Liver (tissue), 3 donors: ENCODE measurements at regions not wholly inside any gene's neighbourhood (a gene's known extent, or its start where the extent isn't known, plus 50 kb on each side); places are given as distances from the start of the nearest gene placed in this dataset.

Experiments
- EGR1 ChIP-seq, 2 donors: IDR thresholded peaks; 2 replicates each; pipeline ENCODE4 v1.6.1; 2016 to 2018; ENCODE audit warnings: antibody characterized with exemption in 2 of 2, low read depth in 2 of 2
- FOXA1 ChIP-seq: IDR thresholded peaks from 2 replicates; pipeline ENCODE4 v1.6.1; 2016; ENCODE audit warnings: antibody characterized with exemption
- GABPA ChIP-seq, 2 donors: IDR thresholded peaks in 1 of 2; conservative IDR thresholded peaks in 1 of 2; 2 replicates each; pipeline ENCODE4 v1.6.1; 2016; ENCODE audit warnings: antibody characterized with exemption in 2 of 2, mild to moderate bottlenecking in 1 of 2, moderate library complexity in 1 of 2
- JUND ChIP-seq, 2 donors: IDR thresholded peaks; 2 replicates each; pipeline ENCODE4 v1.6.1; 2016; ENCODE audit warnings: antibody characterized with exemption in 2 of 2
- NR2F2 ChIP-seq: IDR thresholded peaks from 2 replicates; pipeline ENCODE4 v1.6.1; 2016; ENCODE audit warnings: antibody characterized with exemption
- RAD21 ChIP-seq, 2 donors: IDR thresholded peaks; 2 replicates each; pipeline ENCODE4 v1.6.1; 2016; ENCODE audit warnings: antibody characterized with exemption in 2 of 2, mild to moderate bottlenecking in 2 of 2
- SP1 ChIP-seq: IDR thresholded peaks from 2 replicates; pipeline ENCODE4 v1.6.1; 2018; ENCODE audit warnings: antibody characterized with exemption, mild to moderate bottlenecking
- TAF1 ChIP-seq: conservative IDR thresholded peaks from 2 replicates; pipeline ENCODE4 v1.6.1; 2016; ENCODE audit warnings: antibody characterized with exemption, mild to moderate bottlenecking
- YY1 ChIP-seq: IDR thresholded peaks from 2 replicates; pipeline ENCODE4 v1.6.1; 2016; ENCODE audit warnings: antibody characterized with exemption, mild to moderate bottlenecking
- TF ChIP-seq, protein P1 (sequence below): fragments of 150-350 bp; IDR thresholded peaks from 2 replicates; pipeline ENCODE4 v1.5.1; 2017; ENCODE audit warnings: improper control_type of control experiment, low read depth, low read length; ENCODE audit not compliant: missing input control
- TF ChIP-seq, protein P2 (sequence below): IDR thresholded peaks from 2 replicates; pipeline ENCODE4 v1.6.1; 2016; ENCODE audit warnings: antibody characterized with exemption
- TF ChIP-seq, protein P3 (sequence below): IDR thresholded peaks from 2 replicates; pipeline ENCODE4 v1.6.1; 2016; ENCODE audit warnings: antibody characterized with exemption, mild to moderate bottlenecking
- TF ChIP-seq, protein P4 (sequence below): IDR thresholded peaks from 2 replicates; pipeline ENCODE4 v1.6.1; 2016; ENCODE audit warnings: antibody characterized with exemption
- donor health status: healthy.
- donor health status: healthy.

DNA sequence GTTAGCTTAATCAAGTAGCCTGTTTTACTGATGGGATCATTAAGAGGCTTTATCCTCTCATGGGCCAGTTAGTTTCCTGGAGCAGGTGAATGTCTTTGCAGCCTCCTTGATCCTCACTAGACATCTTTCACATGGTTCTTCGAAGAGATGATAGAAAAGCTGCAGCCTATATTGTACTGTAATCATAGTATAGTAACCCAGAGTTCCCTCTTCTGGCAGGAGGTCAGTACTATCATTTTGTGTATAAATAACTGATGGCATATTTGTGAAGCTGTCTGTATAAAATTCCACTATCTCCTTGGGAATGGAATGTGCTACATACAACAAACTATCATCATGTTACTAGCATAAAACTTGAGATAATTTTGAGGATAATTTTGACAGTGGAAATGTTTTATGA is 123.8 kb upstream of the PRPS1L1 start:
- TF ChIP-seq, protein P1, sequence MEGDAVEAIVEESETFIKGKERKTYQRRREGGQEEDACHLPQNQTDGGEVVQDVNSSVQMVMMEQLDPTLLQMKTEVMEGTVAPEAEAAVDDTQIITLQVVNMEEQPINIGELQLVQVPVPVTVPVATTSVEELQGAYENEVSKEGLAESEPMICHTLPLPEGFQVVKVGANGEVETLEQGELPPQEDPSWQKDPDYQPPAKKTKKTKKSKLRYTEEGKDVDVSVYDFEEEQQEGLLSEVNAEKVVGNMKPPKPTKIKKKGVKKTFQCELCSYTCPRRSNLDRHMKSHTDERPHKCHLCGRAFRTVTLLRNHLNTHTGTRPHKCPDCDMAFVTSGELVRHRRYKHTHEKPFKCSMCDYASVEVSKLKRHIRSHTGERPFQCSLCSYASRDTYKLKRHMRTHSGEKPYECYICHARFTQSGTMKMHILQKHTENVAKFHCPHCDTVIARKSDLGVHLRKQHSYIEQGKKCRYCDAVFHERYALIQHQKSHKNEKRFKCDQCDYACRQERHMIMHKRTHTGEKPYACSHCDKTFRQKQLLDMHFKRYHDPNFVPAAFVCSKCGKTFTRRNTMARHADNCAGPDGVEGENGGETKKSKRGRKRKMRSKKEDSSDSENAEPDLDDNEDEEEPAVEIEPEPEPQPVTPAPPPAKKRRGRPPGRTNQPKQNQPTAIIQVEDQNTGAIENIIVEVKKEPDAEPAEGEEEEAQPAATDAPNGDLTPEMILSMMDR = no peak
- TF ChIP-seq FOXA1 (no peak), SP1 (no peak), TAF1 (no peak), YY1 (no peak), NR2F2 (no peak), GABPA (IDR thresholded peaks at IDR 0.05 in 1 of 2, conservative IDR thresholded peaks at IDR 0.05 in 1 of 2) (no peak), RAD21 (IDR thresholded peaks at IDR 0.05) (no peak), JUND (IDR thresholded peaks at IDR 0.05) (no peak), EGR1 (IDR thresholded peaks at IDR 0.05; ENCODE audit: low read depth in 2 of 2) (no peak)
- TF ChIP-seq, protein P2, sequence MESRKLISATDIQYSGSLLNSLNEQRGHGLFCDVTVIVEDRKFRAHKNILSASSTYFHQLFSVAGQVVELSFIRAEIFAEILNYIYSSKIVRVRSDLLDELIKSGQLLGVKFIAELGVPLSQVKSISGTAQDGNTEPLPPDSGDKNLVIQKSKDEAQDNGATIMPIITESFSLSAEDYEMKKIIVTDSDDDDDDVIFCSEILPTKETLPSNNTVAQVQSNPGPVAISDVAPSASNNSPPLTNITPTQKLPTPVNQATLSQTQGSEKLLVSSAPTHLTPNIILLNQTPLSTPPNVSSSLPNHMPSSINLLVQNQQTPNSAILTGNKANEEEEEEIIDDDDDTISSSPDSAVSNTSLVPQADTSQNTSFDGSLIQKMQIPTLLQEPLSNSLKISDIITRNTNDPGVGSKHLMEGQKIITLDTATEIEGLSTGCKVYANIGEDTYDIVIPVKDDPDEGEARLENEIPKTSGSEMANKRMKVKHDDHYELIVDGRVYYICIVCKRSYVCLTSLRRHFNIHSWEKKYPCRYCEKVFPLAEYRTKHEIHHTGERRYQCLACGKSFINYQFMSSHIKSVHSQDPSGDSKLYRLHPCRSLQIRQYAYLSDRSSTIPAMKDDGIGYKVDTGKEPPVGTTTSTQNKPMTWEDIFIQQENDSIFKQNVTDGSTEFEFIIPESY = no peak
- TF ChIP-seq, protein P3, sequence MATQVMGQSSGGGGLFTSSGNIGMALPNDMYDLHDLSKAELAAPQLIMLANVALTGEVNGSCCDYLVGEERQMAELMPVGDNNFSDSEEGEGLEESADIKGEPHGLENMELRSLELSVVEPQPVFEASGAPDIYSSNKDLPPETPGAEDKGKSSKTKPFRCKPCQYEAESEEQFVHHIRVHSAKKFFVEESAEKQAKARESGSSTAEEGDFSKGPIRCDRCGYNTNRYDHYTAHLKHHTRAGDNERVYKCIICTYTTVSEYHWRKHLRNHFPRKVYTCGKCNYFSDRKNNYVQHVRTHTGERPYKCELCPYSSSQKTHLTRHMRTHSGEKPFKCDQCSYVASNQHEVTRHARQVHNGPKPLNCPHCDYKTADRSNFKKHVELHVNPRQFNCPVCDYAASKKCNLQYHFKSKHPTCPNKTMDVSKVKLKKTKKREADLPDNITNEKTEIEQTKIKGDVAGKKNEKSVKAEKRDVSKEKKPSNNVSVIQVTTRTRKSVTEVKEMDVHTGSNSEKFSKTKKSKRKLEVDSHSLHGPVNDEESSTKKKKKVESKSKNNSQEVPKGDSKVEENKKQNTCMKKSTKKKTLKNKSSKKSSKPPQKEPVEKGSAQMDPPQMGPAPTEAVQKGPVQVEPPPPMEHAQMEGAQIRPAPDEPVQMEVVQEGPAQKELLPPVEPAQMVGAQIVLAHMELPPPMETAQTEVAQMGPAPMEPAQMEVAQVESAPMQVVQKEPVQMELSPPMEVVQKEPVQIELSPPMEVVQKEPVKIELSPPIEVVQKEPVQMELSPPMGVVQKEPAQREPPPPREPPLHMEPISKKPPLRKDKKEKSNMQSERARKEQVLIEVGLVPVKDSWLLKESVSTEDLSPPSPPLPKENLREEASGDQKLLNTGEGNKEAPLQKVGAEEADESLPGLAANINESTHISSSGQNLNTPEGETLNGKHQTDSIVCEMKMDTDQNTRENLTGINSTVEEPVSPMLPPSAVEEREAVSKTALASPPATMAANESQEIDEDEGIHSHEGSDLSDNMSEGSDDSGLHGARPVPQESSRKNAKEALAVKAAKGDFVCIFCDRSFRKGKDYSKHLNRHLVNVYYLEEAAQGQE = no peak
- TF ChIP-seq, protein P4, sequence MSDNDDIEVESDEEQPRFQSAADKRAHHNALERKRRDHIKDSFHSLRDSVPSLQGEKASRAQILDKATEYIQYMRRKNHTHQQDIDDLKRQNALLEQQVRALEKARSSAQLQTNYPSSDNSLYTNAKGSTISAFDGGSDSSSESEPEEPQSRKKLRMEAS = no peak
